K562 (cell line): ENCODE measurements at regions not wholly inside any gene's neighbourhood (a gene's known extent, or its start where the extent isn't known, plus 50 kb on each side); places are given as distances from the start of the nearest gene placed in this dataset.

ENCODE experiments used
- ATAC-seq: fragments of 200-7000 bp; cut with Tn5 transposase; 3 replicates; pipeline ENCODE4 v1.9.1; 2020; ENCODE audit warnings: moderate library complexity
- BruUV-seq: library from RNA; stranded (reverse); fragments of 400-500 nt; replicated peaks from 2 replicates; lab custom pipeline; 2021; lab: Mats Ljungman, UMichigan
- CTCF ChIA-PET: fragments of 300-600 bp; formaldehyde crosslinking; extraction: SDS; loops from one replicate; lab custom pipeline; 2021; ENCODE audit warnings: low intra/inter-chr PET ratio; lab: Yijun Ruan, JAX
- POLR2A ChIA-PET: fragments of 300-600, 350-650 bp; sonication (Branson Sonifier 250); formaldehyde crosslinking; extraction: SDS; loops from one replicate; lab custom pipeline; 2021; ENCODE audit warnings: antibody characterized with exemption, inconsistent platforms; lab: Yijun Ruan, JAX
- DNase-seq, 4 experiments: peaks; one replicate each; pipeline versions ENCODE4 v3.0.0 to v3.0.0-alpha.2; 2011 to 2018; ENCODE audit warnings: low spot score in 3 of 4, mixed read lengths in 3 of 4; ENCODE audit errors: extremely low read depth in 1 of 4
- FAIRE-seq: peaks from 2 replicates; lab custom pipeline; 2011; peaks lifted over from hg19 to GRCh38; lab: Jason Lieb, UNC
- H2AFZ ChIP-seq: 2 replicates; pipeline ENCODE4 v1.6.0; 2011; ENCODE audit warnings: low read depth, low read length, control low read depth, inconsistent platforms
- H3K27ac ChIP-seq: fragments of 200-600 bp; 3 replicates; pipeline ENCODE4 v1.8.0; 2011; ENCODE audit warnings: low read depth, mild to moderate bottlenecking, control low read depth, inconsistent platforms, low read length, moderate library complexity, mixed read lengths; ENCODE audit errors: extremely low read depth
- H3K27me3 ChIP-seq, 2 experiments: fragments of 300-600 bp in 1 of 2; 2 replicates in 1 of 2; 3 replicates in 1 of 2; pipeline versions ENCODE4 v1.6.0 to v1.8.0; 2011; ENCODE audit warnings: inconsistent platforms in 2 of 2, low read length in 2 of 2, mild to moderate bottlenecking in 1 of 2, mixed read lengths in 1 of 2, moderate library complexity in 1 of 2; ENCODE audit not compliant: control insufficient read depth in 2 of 2, insufficient read depth in 2 of 2
- H3K36me3 ChIP-seq: fragments of 300-600 bp; 3 replicates; pipeline ENCODE4 v1.8.0; 2011; ENCODE audit warnings: mild to moderate bottlenecking, low read length, inconsistent platforms; ENCODE audit not compliant: control insufficient read depth, insufficient read depth
- H3K4me1 ChIP-seq, 2 experiments: fragments of 200-600 bp in 1 of 2; replicated peaks in 1 of 2; 2 replicates in 1 of 2; 3 replicates in 1 of 2; pipeline versions ENCODE4 v1.5.1 to v1.8.0; 2011; ENCODE audit warnings: inconsistent platforms in 2 of 2, low read length in 2 of 2, mild to moderate bottlenecking in 1 of 2, mixed read lengths in 1 of 2, moderate library complexity in 1 of 2; ENCODE audit not compliant: control insufficient read depth in 2 of 2, insufficient read depth in 2 of 2
- H3K4me2 ChIP-seq: 2 replicates; pipeline ENCODE4 v1.6.1; 2011; ENCODE audit warnings: low read length, control low read depth, inconsistent platforms, mixed read lengths; ENCODE audit not compliant: insufficient read depth
- H3K4me3 ChIP-seq: fragments of 200-600 bp; sonication (generic), shearing (Covaris generic); 2 replicates; pipeline ENCODE4 v1.5.1; 2016; ENCODE audit warnings: control low read depth, inconsistent platforms
- H3K79me2 ChIP-seq: fragments of 200-600 bp; 3 replicates; pipeline ENCODE4 v1.8.0; 2011; ENCODE audit warnings: low read length, inconsistent platforms; ENCODE audit not compliant: control insufficient read depth, insufficient read depth
- H3K9ac ChIP-seq, 2 experiments: 2 replicates each; pipeline versions ENCODE4 v1.6.0 to v1.6.1; 2011; ENCODE audit warnings: low read depth in 2 of 2, low read length in 2 of 2, control low read depth in 1 of 2, inconsistent platforms in 1 of 2, mild to moderate bottlenecking in 1 of 2, mixed read lengths in 1 of 2; ENCODE audit not compliant: insufficient read depth in 1 of 2
- H3K9me1 ChIP-seq: one replicate; pipeline ENCODE4 v1.6.0; 2011; ENCODE audit warnings: inconsistent platforms, mild to moderate bottlenecking, low read length, moderate library complexity; ENCODE audit not compliant: control insufficient read depth, insufficient read depth
- H3K9me3 ChIP-seq: replicated peaks from 2 replicates; pipeline ENCODE4 v1.5.1; 2011; ENCODE audit warnings: low read depth, low read length, inconsistent platforms; ENCODE audit not compliant: control insufficient read depth, insufficient read depth
- H4K20me1 ChIP-seq: replicated peaks from 2 replicates; pipeline ENCODE4 v1.6.1; 2011; ENCODE audit warnings: low read length, inconsistent platforms, mixed read lengths; ENCODE audit not compliant: control insufficient read depth, insufficient read depth
- ADNP ChIP-seq: fragments of 200-800 bp; sonication (Bioruptor generic); IDR thresholded peaks from 2 replicates; pipeline ENCODE4 v1.6.1; 2016; ENCODE audit warnings: missing genetic modification characterization, missing compliant biosample characterization
- CBX8 ChIP-seq: fragments of 200-600 bp; sonication (generic); IDR thresholded peaks from 2 replicates; pipeline ENCODE4 v1.6.1; 2012; ENCODE audit warnings: borderline replicate concordance, mixed run types, low read depth, mild to moderate bottlenecking, moderate library complexity, mixed read lengths, low read length, control low read depth, inconsistent platforms; ENCODE audit not compliant: poor library complexity, severe bottlenecking; ENCODE audit errors: extremely low read depth
- MYNN ChIP-seq, 2 experiments: sonication (generic); formaldehyde crosslinking in 1 of 2; IDR thresholded peaks; 2 replicates each; pipeline versions ENCODE4 v1.5.0 to v1.6.1; 2016 to 2020; ENCODE audit warnings: antibody characterized with exemption in 1 of 2, missing genetic modification reagents in 1 of 2
- POLR2B ChIP-seq: fragments of 450-650 bp; IDR thresholded peaks from 2 replicates; pipeline ENCODE4 v1.6.1; 2018; ENCODE audit warnings: low read depth; ENCODE audit not compliant: partially characterized antibody
- SMARCB1 ChIP-seq: IDR thresholded peaks from 2 replicates; pipeline ENCODE4 v1.6.1; 2011; ENCODE audit warnings: improper control_type of control experiment, low read depth; ENCODE audit not compliant: insufficient read length
- STAG1 ChIP-seq: sonication (generic); formaldehyde crosslinking; IDR thresholded peaks from 2 replicates; pipeline ENCODE4 v1.5.0; 2020; ENCODE audit warnings: missing genetic modification reagents, borderline replicate concordance
- XRCC4 ChIP-seq: IDR thresholded peaks from one replicate; pipeline ENCODE4 v1.6.1; 2011; ENCODE audit not compliant: insufficient read depth, insufficient read length; ENCODE audit errors: extremely low read depth
- ZNF133 ChIP-seq: fragments of 250-450 bp; sonication (Bioruptor Pico); IDR thresholded peaks from 2 replicates; pipeline ENCODE4 v1.4.0; 2020; ENCODE audit warnings: mild to moderate bottlenecking
- ZNF668 ChIP-seq: fragments of 250-450 bp; sonication (Bioruptor Pico); IDR thresholded peaks from 2 replicates; pipeline ENCODE4 v1.8.0; 2022; ENCODE audit warnings: mild to moderate bottlenecking, inconsistent platforms
- ZSCAN32 ChIP-seq: fragments of 450-650 bp; formaldehyde crosslinking; IDR thresholded peaks from 2 replicates; pipeline ENCODE4 v1.4.0; 2020; ENCODE audit warnings: mild to moderate bottlenecking, moderate library complexity
- WGBS: fragments of 100-300 bp; shearing (Covaris generic); methylation state at CpG from one replicate; pipeline ENCODE4 v1.1.6; 2016; ENCODE audit warnings: low coverage, mixed read lengths; ENCODE audit not compliant: insufficient coverage; ENCODE audit errors: missing lambda C conversion rate; 5-methylcytosine and 5-hydroxymethylcytosine counted together
- in situ Hi-C: fragments of 300-500 bp; cut with MboI; formaldehyde crosslinking; loops from 4 replicates; pipeline ENCODE4 v1.15.0; 2018; ENCODE audit warnings: inconsistent platforms, mixed read lengths
- intact Hi-C: fragments of 100-400 bp; cut with micrococcal nuclease; formaldehyde crosslinking; loops from 2 replicates; pipeline ENCODE4 v1.14.2; 2022
- TF ChIP-seq, protein P1 (sequence below): fragments of 450-650 bp; formaldehyde crosslinking; IDR thresholded peaks from 2 replicates; pipeline ENCODE4 v1.4.0; 2020; ENCODE audit warnings: mild to moderate bottlenecking, moderate library complexity
- TF ChIP-seq, protein P2 (sequence below): fragments of 250-450 bp; sonication (Bioruptor Pico); IDR thresholded peaks from 2 replicates; pipeline ENCODE4 v1.4.0; 2020
- TF ChIP-seq, protein P3 (sequence below): sonication (generic); IDR thresholded peaks from 2 replicates; pipeline ENCODE4 v1.6.1; 2016
- TF ChIP-seq, protein P4 (sequence below): fragments of 450-650 bp; IDR thresholded peaks from 2 replicates; pipeline ENCODE4 v1.7.1; 2018; ENCODE audit warnings: mild to moderate bottlenecking, low read depth; ENCODE audit not compliant: partially characterized antibody
- TF ChIP-seq, protein P5 (sequence below), 2 experiments: IDR thresholded peaks; 2 replicates each; pipeline ENCODE4 v1.6.1; 2011; ENCODE audit warnings: borderline replicate concordance in 1 of 2, control low read depth in 1 of 2, low read depth in 1 of 2, low read length in 1 of 2, mild to moderate bottlenecking in 1 of 2, mixed read lengths in 1 of 2, moderate library complexity in 1 of 2; ENCODE audit not compliant: insufficient read depth in 1 of 2, insufficient read length in 1 of 2, poor library complexity in 1 of 2, severe bottlenecking in 1 of 2; ENCODE audit errors: extremely low read depth in 1 of 2

DNA sequence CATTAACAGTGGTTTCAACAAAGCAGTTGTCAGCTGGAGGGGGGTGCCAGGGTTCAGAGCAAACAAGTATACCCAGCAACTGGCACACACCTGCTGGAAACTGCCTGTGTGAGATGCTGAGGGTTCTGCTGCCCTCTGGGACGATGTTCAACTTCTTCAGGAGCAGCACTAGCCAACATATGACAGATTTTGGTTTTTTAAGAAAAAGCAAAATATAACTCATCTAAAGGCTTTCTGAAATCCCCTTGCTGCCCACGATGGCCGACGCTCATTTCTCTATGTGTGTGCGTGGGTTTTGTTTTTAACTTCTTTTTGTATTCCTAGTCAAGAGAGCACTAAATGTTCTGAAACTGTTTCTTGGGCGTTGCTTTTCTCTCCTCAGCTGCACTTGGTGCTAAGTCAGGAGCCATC is 79.9 kb downstream of the MRPL57 start:
- 1% methylated on average over 6 of the region's 6 CpGs for WGBS
- no peaks in the 10 kb centered on the region for H3K9me3 ChIP-seq
- no peak for TF ChIP-seq ZSCAN32 (CRISPR knock-in tag)
- TF ChIP-seq, protein P1, sequence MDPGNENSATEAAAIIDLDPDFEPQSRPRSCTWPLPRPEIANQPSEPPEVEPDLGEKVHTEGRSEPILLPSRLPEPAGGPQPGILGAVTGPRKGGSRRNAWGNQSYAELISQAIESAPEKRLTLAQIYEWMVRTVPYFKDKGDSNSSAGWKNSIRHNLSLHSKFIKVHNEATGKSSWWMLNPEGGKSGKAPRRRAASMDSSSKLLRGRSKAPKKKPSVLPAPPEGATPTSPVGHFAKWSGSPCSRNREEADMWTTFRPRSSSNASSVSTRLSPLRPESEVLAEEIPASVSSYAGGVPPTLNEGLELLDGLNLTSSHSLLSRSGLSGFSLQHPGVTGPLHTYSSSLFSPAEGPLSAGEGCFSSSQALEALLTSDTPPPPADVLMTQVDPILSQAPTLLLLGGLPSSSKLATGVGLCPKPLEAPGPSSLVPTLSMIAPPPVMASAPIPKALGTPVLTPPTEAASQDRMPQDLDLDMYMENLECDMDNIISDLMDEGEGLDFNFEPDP (CRISPR knock-in tag) = no peak
- no peak for TF ChIP-seq SMARCB1
- TF ChIP-seq, protein P2, sequence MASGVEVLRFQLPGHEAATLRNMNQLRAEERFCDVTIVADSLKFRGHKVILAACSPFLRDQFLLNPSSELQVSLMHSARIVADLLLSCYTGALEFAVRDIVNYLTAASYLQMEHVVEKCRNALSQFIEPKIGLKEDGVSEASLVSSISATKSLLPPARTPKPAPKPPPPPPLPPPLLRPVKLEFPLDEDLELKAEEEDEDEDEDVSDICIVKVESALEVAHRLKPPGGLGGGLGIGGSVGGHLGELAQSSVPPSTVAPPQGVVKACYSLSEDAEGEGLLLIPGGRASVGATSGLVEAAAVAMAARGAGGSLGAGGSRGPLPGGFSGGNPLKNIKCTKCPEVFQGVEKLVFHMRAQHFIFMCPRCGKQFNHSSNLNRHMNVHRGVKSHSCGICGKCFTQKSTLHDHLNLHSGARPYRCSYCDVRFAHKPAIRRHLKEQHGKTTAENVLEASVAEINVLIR = no peak
- TF ChIP-seq MYNN (IDR thresholded peaks at IDR 0.05) = no peak
- no peak for TF ChIP-seq MYNN (CRISPR knock-in tag; IDR thresholded peaks at IDR 0.05)
- TF ChIP-seq, protein P3, sequence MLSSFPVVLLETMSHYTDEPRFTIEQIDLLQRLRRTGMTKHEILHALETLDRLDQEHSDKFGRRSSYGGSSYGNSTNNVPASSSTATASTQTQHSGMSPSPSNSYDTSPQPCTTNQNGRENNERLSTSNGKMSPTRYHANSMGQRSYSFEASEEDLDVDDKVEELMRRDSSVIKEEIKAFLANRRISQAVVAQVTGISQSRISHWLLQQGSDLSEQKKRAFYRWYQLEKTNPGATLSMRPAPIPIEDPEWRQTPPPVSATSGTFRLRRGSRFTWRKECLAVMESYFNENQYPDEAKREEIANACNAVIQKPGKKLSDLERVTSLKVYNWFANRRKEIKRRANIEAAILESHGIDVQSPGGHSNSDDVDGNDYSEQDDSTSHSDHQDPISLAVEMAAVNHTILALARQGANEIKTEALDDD = no peak
- no peak for TF ChIP-seq ZNF133 (CRISPR knock-in tag)
- TF ChIP-seq POLR2B = no peak
- no peak for TF ChIP-seq STAG1 (CRISPR knock-in tag)
- no peak for TF ChIP-seq CBX8
- TF ChIP-seq, protein P4, sequence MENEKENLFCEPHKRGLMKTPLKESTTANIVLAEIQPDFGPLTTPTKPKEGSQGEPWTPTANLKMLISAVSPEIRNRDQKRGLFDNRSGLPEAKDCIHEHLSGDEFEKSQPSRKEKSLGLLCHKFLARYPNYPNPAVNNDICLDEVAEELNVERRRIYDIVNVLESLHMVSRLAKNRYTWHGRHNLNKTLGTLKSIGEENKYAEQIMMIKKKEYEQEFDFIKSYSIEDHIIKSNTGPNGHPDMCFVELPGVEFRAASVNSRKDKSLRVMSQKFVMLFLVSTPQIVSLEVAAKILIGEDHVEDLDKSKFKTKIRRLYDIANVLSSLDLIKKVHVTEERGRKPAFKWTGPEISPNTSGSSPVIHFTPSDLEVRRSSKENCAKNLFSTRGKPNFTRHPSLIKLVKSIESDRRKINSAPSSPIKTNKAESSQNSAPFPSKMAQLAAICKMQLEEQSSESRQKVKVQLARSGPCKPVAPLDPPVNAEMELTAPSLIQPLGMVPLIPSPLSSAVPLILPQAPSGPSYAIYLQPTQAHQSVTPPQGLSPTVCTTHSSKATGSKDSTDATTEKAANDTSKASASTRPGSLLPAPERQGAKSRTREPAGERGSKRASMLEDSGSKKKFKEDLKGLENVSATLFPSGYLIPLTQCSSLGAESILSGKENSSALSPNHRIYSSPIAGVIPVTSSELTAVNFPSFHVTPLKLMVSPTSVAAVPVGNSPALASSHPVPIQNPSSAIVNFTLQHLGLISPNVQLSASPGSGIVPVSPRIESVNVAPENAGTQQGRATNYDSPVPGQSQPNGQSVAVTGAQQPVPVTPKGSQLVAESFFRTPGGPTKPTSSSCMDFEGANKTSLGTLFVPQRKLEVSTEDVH = no peak
- TF ChIP-seq, protein P5, sequence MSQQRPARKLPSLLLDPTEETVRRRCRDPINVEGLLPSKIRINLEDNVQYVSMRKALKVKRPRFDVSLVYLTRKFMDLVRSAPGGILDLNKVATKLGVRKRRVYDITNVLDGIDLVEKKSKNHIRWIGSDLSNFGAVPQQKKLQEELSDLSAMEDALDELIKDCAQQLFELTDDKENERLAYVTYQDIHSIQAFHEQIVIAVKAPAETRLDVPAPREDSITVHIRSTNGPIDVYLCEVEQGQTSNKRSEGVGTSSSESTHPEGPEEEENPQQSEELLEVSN (IDR thresholded peaks at IDR 0.05; ENCODE audit: borderline replicate concordance in 1 of 2, extremely low read depth in 1 of 2, insufficient read depth in 1 of 2, insufficient read length in 1 of 2, low read depth in 1 of 2, low read length in 1 of 2, poor library complexity in 1 of 2, severe bottlenecking in 1 of 2) = no peak
- no peak for TF ChIP-seq ZNF668
- TF ChIP-seq ADNP (tag) = no peak
- no peak for TF ChIP-seq XRCC4

More for the DNA sequence above, 79.9 kb downstream of the MRPL57 start:
- no peak overlapping the region for H3K4me3 ChIP-seq
- DNase-seq (no peak), FAIRE-seq (no peak), ATAC-seq (no peak)
- no peaks in the 10 kb centered on the region for H3K27me3 ChIP-seq
- no peak overlapping the region for H3K9ac ChIP-seq
- ChIA-PET CTCF (no interaction called here), POLR2A (no interaction called here)
- H3K9me1 ChIP-seq = no peaks in the 10 kb centered on the region
- H3K4me1 ChIP-seq = peaks cover 0 to 5% of the 10 kb centered on the region in 2 experiments; a peak in 1 of 5 replicates
- BruUV-seq = no TSS peak
- no peaks in the 10 kb centered on the region for H3K36me3 ChIP-seq
- intact Hi-C loops (no loop called here), in situ Hi-C loops (no loop called here)
- no peaks in the 10 kb centered on the region for H3K79me2 ChIP-seq
- H4K20me1 ChIP-seq = no peaks in the 10 kb centered on the region
- H3K27ac ChIP-seq = no peak overlapping the region
- no peak overlapping the region for H3K4me2 ChIP-seq
- H2AFZ ChIP-seq = no peak overlapping the region
